Body of pancreas (tissue), 4 donors: ENCODE measurements at regions not wholly inside any gene's neighbourhood (a gene's known extent, or its start where the extent isn't known, plus 50 kb on each side); places are given as distances from the start of the nearest gene placed in this dataset.

Source experiments
- ATAC-seq: fragments of 150-250 bp; one replicate; pipeline ENCODE4 v1.9.1; 2016
- DNase-seq, 4 donors: peaks; one replicate each; pipeline ENCODE4 v3.0.0-alpha.2; 2019
- H3K27ac ChIP-seq, 4 donors: fragments of 200-600 bp; sonication (generic); 1 replicate in 3 of 4; 2 replicates in 1 of 4; pipeline versions ENCODE4 v1.5.1 to v1.6.1; 2016 to 2019; ENCODE audit warnings: mild to moderate bottlenecking in 1 of 4, mixed read lengths in 1 of 4, moderate library complexity in 1 of 4
- H3K27me3 ChIP-seq, 2 donors: fragments of 200-600 bp; sonication (generic); one replicate each; pipeline ENCODE4 v1.6.0; 2016; ENCODE audit warnings: mild to moderate bottlenecking in 1 of 2
- H3K36me3 ChIP-seq, 2 donors: fragments of 200-600 bp; sonication (generic); replicated peaks in 1 of 2; 2 replicates each; pipeline ENCODE4 v1.5.1; 2016; ENCODE audit warnings: low read depth in 2 of 2; ENCODE audit not compliant: insufficient read depth in 1 of 2
- H3K4me1 ChIP-seq: fragments of 200-600 bp; sonication (generic); one replicate; pipeline ENCODE4 v1.6.0; 2016
- H3K4me3 ChIP-seq, 2 donors: fragments of 200-600 bp; sonication (generic); 1 replicate in 1 of 2; 2 replicates in 1 of 2; pipeline ENCODE4 v1.5.1; 2016 to 2019
- H3K9me3 ChIP-seq, 3 donors: fragments of 200-600 bp; sonication (generic); 1 replicate in 2 of 3; 2 replicates in 1 of 3; pipeline ENCODE4 v1.5.1; 2016
- CTCF ChIP-seq, 7 experiments: fragments of 450-650 bp in 4 of 7; fragments of 200-600 bp in 3 of 7; sonication (generic) in 3 of 7; IDR thresholded peaks; one replicate each; pipeline ENCODE4 v1.5.1; 2016 to 2019; ENCODE audit warnings: antibody characterized with exemption in 7 of 7
- POLR2A ChIP-seq, 3 donors: fragments of 450-650 bp; IDR thresholded peaks; one replicate each; pipeline ENCODE4 v1.6.1; 2016; ENCODE audit warnings: antibody characterized with exemption in 3 of 3, mild to moderate bottlenecking in 2 of 3
- WGBS, 2 donors: methylation state at CpG; one replicate each; pipeline ENCODE4 v1.1.5; 2017; 5-methylcytosine and 5-hydroxymethylcytosine counted together
- intact Hi-C: fragments of 100-400 bp; cut with DNase I; formaldehyde crosslinking; loops from one replicate; pipeline ENCODE4 v1.15.1; 2023

- Histone ChIP-seq H3K9me3 (no peaks in the 10 kb centered on the region), H3K4me3 (no peak overlapping the region), H3K27ac (no peak overlapping the region), H3K4me1 (peaks cover 12% of the 10 kb centered on the region), H3K27me3 (no peaks in the 10 kb centered on the region), H3K36me3 (no peaks in the 10 kb centered on the region)
- ATAC-seq (no peak), DNase-seq (no peak)
- TF ChIP-seq POLR2A (IDR thresholded peaks at IDR 0.05) = no peak
- no peak for TF ChIP-seq CTCF (IDR thresholded peaks at IDR 0.05)
- 74 to 79% methylated on average over 4 of the region's 4 CpGs for WGBS, 2 donors
- intact Hi-C loops = loop anchor here (10.0 kb wide), 1 partner anchor 582 kb away; no protein-coding TSS in a partner anchor
Measured at GRCh38 chr12:15272376-15272775, 49.9 kb upstream of the PTPRO start.
